ENCODE measurements at regions not wholly inside any gene's neighbourhood (a gene's known extent, or its start where the extent isn't known, plus 50 kb on each side); places are given as distances from the start of the nearest gene placed in this dataset.
"Not testable (repeated sequence)": the region's sequence is repeated elsewhere in the genome, so short reads cannot be mapped to it uniquely, and the experiment has no call there.

DNA sequence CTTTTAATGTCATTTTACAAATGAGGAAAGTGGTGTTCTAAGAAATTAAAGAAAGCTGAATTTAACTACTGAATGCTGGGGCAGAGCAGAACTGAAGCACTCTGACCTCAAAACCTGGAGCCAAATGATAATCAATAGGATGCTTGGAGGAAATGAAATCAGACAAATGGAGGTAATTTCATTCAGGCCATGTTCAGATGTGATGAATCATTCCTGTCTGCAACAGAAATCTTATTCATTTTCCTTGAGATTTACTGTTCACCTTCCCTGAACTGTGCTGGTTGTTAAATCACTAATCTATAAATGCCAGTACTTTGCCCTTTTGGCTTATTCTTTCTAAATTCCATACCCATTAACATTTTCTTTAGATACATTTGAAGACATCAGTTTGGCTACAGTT is 85.6 kb upstream of the SNX7 start:
- no peak for DNase-seq (ENCODE audit: low read depth, low spot score)

DNA sequence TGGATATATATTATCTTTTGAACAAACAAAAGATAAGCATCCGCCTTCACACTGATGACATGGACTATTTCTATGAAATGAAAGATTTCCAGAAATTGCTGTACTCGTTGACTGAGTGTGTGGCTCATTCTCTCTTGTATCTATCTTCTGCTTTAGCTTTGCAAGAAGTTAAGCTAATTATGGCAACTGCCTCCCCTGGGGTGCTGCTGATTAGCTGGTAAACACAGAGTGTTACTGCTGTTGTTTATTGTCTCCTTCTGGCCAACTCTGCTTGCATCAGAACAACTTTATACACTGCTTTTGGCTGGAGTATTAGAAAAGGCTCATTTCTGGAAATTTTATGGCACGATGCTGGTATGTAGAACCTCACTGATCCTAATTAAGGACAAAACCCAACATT is 95.6 kb upstream of the SNX7 start:
- DNase-seq (ENCODE audit: low read depth, low spot score): no peak

DNA sequence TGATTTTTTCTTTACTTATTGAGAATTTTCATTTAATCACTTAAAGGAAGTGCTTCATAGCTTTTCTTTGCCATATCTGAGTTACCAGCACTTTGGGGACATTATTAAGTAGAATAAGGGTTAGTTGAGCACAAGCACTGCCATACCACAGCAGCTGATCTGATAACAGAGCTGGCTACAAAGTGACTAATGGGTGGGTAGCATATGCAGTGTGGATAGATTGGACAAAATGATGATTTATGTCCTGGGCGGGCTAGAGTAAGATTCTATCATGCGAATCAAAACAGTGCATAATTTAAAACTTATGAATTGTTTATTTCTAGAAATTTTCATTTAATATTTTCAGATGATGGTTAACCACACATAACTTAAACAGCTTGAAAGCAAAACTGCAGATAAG is 102.2 kb upstream of the SNX7 start:
- DNase-seq (ENCODE audit: low read depth, low spot score): no peak

DNA sequence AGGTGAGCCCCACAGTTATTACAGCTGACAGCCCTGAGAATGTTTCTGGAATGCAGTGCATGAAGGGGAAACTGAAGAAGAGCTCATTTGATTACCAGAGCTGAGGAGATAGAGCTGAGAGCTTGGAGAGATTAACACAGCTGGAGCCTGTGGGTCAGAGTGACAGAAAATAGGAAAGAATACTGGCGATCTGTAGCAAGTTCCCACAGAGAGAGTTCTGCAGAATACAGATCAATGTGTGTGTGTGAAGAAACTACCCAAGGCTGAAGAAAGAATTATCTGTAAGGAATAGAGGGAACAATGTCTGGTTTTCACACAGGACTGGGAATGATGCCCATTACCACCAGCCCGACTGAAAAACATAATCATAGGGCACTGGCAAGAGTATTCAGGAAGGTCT is 103.6 kb upstream of the SNX7 start:
- DNase-seq (ENCODE audit: low read depth, low spot score): no peak

DNA sequence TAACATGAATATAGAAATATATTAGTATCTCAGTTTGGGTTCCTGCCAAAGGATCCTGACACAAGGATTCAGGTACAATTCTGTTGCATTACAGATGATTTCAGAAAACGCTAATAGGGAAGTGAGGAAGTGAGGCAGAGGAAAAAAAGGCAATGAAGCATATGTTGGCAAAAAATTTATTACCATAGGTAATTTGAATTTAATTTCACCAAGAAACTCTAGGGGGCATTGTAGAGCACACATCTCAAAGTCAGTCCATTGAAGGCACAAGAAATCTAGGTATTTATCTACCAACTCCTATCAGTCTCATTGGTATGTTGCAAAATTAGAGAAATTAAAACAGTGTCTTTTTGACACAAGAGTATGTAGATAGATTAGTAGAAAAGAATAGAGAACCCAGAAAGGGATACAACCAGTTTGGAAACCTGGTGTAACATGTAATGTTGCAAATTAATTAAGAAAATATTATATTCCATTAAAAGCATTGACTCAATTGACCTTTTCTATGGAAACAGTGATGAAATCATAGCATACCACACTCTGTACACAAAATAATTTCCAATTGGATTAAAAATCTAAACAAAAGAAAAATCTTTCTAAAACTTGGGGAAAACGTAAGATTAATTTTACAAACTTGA is 104.9 kb upstream of the SNX7 start:
- no peak for DNase-seq (ENCODE audit: low read depth, low spot score)

DNA sequence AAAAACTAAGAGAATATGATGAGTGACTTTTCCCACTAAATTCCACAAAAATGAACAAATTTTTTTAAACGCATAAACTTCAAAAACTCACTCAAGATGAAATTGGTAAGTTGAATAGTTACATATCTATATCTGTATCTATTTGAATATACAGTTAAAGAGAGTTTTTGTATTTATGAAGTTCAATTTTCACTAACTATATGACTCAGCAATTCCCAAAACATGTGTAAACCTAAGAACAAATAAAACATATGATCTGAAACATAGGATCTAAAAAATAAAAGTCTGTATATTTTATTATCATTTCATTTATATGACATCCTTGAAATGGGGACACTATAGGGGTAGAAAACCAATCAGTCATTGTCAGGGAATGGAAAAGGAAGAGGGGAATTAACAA is 105.7 kb upstream of the SNX7 start:
- no peak for DNase-seq (ENCODE audit: low read depth, low spot score)

DNA sequence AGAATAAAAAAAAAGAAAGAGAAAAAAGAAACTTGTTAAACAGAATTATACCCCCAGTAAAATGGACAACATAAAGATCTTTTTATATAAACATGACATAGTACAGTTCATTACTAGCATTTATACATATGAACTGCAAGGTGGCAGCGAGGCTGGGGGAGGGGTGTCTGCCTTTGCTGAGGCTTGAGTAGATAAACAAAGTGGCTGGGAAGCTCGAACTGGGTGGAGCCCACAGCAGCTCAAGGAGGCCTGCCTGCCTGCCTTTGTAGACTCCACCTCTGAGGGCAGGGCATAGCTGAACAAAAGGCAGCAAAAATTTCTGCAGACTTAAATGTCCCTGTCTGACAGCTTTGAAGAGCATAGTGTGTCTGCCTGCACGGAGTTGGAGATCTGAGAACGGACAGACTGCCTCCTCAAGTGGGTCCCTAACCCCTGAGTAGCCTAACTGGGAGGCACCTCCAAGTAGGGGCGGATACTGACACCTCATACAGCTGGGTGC is 108.9 kb upstream of the SNX7 start:
- DNase-seq (ENCODE audit: low read depth, low spot score): peak; percentile 29

DNA sequence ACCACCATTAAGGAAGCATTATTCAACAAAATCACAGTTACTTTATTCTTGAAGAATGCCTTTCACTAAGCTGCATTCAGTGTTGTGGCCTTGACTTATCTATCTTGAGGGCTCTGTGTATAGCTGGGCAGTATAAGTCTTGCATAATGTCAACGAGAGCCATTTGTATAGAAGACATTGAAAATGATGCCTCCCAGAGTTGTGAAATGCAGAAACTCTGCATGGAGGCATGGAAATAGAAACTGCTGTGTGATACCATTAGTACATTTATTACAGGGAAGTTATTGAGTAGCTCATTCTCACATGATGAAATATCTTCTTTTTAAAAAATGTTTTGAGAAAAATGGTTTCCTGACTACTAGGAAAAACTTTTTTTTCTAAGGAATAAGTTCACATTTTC is 111.4 kb upstream of the SNX7 start:
- no peak for DNase-seq (ENCODE audit: low read depth, low spot score)

DNA sequence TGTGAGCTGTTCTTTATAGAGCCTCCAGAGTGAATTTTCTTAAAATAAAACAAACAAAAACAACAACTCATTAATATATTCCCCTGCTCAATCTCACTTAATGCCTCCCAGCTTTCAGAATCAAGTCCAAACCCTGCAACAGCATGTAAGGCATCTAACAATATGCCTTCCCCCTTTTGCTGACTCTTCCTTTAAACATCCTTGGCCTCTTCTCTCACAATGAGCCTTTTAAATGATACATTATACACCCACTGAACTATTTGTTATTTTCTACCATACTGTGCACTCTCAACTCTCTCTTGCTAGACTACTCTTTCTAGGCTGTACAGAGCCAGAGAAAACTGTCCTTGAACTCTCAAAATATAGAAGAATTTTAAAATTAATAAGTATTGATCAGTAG is 115.2 kb upstream of the SNX7 start:
- no peak for DNase-seq (ENCODE audit: low read depth, low spot score)

DNA sequence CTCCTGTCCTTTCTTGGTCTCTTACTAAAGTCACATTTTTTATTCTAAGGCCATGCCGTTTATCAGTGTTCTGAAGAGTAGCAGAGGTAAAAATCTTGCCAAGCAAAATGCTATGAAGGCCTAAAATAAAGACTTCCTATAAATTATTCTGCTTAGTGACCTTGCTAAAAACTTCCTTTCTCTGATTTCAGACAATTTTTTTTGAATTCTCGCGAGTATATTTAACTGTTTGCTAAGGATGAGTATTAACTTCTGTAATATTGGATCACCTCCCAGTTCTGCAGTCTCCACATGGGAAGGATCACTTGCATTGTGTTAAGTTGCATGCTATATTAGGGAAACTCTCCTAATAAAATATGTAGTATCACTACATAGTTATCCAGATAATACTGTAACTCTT is 123.4 kb upstream of the SNX7 start:
- no peak for DNase-seq (ENCODE audit: low read depth, low spot score)

DNA sequence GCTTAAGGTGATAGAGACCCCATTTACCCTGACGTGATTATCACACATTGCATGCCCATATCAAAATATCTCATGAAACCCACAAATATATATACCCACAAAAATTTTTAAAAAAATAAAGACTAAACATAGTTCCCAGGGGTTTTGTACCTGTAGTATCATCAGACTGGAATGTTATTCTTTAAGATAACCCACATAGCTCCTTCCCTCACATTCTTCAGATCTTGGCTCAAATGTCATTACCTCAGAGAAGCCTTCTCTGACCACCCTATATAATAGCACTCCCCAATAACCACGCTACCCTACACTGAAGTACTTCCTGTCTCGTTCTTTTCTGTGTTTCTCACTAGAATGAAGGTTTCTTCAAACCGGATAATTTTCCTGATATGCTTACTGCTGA is 138.3 kb upstream of the SNX7 start:
- DNase-seq (ENCODE audit: low read depth, low spot score): no peak

DNA sequence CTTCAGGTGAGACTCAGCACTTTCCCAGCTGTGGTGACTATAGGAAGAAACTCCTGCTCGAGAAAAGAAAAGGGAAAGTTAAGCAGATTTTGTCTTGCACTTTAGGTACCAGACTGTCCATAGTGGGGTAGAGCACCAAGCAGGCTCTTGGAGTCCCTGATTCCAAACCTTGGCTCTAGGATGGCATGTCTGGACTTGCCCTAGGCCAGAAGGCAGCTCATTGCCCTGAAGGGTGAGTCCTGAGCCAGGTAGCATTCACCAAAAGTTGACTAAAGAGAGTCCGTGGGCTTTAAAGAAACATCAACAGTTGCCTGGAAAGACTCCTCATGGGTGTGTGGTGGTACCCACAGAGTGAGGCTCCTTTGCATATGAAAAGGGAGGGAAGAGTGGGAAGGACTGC is 145.2 kb upstream of the SNX7 start:
- no peak for DNase-seq (ENCODE audit: low read depth, low spot score)

DNA sequence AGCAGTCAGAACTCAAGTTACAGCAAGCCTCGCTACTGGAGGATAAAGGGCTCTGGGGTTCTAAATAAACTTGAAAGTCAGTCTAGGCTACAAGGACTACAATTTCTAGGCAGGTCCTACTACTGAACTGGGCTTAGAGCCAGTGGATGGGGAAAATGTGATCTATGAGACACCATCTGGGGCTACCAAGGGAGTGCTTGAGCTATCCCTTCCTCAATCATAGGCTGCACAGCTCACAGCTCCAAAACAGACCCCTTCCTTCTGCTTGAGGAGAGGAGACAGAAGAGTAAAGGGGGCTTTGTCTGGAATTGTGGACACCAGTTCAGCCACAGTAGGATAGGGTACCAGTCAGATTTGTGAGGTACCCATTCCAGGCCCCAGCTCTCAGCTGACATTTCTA is 145.8 kb upstream of the SNX7 start:
- DNase-seq (ENCODE audit: low read depth, low spot score): no peak

DNA sequence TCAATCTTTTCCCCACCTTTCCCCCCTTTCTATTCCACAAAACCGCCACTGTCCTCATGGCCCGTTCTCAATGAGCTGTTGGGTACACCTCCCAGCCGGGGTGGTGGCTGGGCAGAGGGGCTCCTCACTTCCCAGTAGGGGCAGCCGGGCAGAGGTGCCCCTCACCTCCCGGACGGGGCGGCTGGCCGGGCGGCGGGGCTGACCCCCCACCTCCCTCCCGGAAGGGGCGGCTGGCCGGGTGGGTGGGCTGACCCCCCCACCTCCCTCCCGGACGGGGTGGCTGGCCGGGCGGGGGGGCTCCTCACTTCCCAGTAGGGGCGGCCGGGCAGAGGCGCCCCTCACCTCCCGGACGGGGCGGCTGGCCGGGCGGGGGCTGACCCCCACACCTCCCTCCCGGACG is 149.3 kb upstream of the SNX7 start:
- DNase-seq (ENCODE audit: low read depth, low spot score): not testable (repeated sequence)

DNA sequence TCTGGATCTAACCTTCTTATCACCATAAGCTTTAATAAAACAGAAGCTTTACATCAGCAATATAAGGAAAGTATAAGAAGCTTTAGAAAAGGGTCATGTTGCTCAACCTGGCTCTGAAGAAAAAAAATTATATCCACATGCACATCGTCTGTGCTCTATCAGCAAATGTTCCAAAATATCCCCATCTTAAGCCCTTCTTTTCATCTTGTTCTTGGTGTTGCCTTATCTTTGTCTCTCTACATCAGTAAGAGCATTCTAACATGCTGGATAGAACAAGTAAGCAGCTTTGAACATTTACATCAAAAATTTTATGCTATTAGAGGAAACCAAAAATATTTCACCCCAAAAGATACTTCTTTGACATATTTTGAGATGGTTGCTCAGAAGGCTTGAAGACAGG is 157.8 kb upstream of the SNX7 start:
- DNase-seq (ENCODE audit: low read depth, low spot score): no peak

DNA sequence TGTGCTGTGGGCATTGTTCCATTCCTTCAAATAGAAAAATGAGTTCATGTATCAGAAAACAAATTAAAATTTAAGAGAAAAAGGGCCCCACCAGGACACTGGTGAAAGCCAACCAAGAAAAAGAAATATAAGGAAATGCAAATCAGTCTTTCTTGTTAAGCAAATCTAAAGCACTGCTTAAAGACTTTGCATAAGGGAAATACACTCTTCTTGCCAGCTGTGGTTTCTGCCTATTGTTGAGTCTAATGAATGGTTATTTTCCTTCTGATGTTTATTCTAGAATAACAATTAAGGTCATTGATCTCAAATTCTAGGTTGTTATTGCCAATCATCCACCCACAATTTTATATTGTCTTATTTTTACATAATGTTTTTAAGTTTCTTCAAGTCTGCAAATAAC is 158.6 kb upstream of the SNX7 start:
- DNase-seq (ENCODE audit: low read depth, low spot score): no peak

DNA sequence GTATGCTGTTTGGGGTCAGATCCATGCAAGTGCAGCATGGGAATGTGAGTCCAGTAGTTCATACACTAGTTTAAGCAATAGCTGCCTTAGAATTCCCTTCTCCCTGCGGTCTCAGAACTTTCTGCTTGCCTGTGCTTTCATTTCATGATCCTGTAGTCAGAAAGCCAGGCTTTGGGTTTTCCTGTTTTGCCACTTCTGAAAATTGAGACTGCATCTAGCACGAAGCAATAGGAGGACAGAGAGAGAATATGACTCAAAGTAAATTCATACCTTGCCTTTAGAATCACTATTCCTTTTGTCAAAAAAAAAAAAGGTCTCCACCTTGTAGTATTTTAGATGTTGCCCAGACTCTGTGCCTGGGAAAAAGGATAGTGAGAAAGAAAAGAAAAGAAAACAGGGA is 161.2 kb upstream of the SNX7 start:
- DNase-seq (ENCODE audit: low read depth, low spot score): no peak

DNA sequence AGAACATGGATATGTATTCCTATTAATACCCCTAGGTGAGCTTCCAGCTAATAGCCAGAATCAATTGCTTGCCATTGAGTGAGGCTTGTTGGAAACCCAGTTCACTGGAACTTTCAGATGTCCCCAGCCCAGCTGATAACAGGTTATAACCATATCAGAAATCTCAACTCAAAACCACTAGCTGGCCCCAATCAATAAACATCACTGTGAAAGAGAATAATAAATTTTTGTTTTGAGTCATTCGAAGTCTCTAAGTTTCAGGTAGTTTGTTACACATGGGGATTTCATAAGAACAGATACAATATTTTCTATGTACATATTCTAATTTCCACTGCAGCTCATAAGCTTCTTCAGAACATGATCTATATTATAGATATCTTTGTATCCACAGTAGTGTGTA is 162.9 kb upstream of the SNX7 start:
- DNase-seq (ENCODE audit: low read depth, low spot score): no peak

DNA sequence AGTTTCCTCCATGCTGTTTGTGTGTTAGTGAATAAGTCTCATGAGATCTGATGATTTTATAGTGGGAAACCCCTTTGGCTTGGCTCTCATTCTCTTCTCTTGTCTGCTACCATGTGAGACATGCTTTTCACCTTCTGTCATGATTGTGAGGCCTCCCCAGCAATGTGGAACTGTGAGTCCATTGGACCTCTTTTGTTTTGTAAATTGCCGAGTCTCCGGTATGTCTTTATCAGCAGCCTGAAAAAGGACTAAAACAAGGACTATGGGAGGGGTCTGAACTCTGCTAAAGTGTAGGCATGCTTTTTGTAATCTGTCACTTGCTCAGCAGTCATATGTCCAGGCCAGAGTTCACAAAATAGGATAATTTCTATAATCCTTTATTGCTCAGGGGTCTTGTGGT is 164.0 kb upstream of the SNX7 start:
- DNase-seq (ENCODE audit: low read depth, low spot score): peak; percentile 12

DNA sequence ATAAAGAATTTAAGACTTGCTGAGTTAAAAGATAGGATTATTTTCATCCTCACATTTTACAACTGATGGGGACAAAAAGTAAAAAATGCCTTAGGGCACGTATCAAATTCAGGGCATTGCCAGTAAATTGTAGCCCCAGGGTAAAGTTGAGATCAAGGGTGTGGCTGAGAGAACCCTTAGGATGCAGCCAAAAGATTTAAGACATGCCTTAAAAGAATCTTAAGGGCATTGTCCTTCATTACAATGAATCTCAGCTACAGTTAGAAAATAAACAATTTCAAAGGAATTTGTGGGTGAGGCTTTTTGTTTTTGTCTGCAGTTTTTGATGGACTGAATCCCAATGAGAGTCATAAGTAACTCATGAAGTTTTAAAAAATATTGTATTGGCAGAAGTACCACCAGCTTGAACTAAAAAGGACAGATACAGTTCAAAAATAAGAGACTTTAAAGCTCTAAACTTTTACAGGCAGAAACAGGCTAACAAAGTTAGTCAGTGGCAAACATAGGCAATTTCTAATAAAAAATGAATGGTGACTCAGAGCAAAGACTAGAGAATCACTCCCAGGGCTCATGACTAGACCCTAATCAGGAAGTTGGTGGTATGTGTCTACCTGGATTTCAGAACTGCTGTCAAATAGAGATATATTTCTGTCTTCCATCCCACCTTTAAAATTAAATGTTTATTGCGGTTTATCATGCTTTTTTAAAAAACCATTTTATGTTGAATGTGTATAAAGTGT is 165.1 kb upstream of the SNX7 start:
- peak; percentile 4 for DNase-seq (ENCODE audit: low read depth, low spot score)

DNA sequence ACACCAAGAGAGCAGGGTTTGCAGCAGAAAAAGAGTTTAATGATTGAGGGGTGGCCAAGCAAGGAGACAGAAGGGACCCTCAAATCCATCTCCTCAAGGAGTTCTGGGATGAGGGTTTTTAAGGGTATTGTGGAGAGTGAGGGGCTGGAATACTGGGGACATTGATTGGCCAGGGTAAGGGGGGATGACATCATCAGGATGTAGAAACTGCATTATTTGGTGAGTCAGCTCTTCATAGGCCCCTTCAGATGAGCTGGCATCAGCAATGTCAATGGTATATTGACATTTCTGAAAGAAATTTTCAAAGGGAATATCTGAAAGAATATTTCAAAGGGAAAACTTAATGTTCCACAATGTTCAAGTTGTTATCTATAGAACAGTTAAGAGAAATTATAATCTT is 168.1 kb upstream of the SNX7 start:
- no peak for DNase-seq (ENCODE audit: low read depth, low spot score)

DNA sequence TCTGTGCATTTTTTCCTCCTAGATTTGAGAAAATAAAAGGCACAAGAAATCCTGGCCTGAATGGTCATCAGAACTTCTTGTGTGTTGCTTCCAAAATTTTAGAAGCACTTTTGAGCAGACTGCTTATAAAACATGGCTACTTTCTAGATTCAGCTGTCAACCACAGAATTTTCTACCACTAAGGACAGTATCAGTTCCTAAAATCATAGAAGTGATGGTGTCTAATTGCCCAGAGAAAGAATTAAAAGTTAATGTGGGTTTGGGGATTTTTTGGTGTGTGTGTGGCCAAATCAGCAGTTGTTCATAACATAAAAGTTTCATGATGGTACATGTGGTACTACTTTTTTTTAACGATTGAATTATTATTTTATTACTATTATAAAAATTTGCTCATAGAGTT is 171.4 kb upstream of the SNX7 start:
- no peak for DNase-seq (ENCODE audit: low read depth, low spot score)

DNA sequence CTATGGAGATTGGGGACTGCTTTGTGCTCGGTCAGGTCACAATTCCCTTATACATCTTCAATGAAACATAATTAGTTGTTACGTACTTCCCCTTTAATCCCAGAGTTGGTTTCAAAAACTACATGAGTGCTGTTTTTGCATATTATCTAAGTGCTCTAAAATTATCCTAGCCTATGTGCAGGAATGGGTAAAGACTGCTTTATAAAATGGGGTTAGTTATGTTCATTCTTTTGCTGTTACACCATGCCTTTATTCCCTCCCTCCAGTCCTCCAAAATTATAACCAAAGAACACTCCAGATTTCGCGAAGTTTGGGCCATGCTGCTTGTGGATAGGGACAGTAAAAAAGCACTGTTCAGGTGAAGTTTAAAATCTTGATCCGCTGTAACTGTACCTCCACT is 173.9 kb upstream of the SNX7 start:
- DNase-seq (ENCODE audit: low read depth, low spot score): no peak

DNA sequence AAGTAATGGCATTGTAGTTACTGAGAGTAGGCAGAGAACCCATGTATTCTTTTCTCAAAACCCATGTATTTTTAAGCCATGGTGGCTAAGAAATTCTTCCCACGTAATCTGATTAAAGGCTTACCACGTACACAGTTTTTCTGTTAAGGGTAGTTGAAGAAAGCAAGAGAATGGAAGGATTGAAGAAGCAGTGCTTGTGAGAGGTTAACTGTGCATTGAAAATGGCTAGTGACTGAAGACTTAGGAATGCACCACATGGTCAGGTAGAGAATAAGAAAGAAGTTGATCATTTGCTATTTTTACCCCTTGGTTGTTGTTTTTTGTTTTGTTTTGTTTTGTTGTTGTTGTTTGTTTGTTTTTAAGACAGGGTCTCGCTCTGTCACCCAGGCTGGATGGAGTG is 178.9 kb upstream of the SNX7 start:
- DNase-seq (ENCODE audit: low read depth, low spot score): no peak
